NCI-H2029 (cell line): ENCODE measurements at regions not wholly inside any gene's neighbourhood (a gene's known extent, or its start where the extent isn't known, plus 50 kb on each side); places are given as distances from the start of the nearest gene placed in this dataset.
A peak's percentile ranks its signal among the peaks of the same experiment; 100 is the strongest.

Experiments used
- DNase-seq: peaks from one replicate; lab custom pipeline; 2025; lab: John Stamatoyannopoulos, UW

DNA sequence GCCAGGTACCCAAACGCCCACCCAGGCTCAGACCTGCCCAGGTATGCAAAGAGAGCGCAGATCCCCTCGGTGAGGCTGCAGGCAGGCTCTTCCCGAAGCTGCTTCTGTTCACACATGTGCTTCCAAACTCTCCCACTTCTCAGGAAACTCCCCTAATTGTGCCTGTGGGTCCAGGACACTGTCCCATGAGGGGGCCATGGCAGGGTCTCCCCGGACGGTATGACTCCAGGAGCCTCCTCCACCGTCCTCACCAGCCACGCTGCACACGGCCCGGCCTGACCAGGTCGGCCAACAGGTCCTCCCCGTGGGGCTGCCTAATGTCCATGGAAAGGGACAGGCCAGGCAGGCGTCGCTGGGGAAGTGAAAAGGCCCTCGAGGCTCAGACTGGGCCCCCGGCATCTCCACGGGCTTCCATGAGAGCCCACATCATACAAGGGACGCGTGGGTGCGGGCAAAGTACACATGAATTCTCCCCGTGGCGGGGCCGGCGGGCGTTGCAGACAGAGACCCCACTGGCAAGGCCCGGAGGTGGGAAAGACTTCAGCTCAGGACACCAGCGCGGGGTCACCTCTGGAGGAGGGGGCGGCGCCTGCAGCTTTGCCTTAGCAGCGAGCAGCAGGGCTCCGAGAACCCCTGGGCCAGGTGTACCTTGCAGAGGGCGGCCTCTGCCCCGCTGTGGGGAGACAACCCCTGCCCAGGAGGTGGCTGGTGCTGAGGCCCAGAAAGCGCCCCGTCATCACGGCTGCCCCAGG is 526.1 kb downstream of the BRD1 start:
- DNase-seq: no peak

GRCh38 chr22:49300951-49301397 is 526.7 kb downstream of the BRD1 start:
- no peak for DNase-seq

- DNase-seq: no peak
These were observed 527.4 kb downstream of the BRD1 start for GRCh38 chr22:49300241-49300640.

GRCh38 chr22:49299821-49300231 is 527.8 kb downstream of the BRD1 start:
- no peak for DNase-seq

DNA sequence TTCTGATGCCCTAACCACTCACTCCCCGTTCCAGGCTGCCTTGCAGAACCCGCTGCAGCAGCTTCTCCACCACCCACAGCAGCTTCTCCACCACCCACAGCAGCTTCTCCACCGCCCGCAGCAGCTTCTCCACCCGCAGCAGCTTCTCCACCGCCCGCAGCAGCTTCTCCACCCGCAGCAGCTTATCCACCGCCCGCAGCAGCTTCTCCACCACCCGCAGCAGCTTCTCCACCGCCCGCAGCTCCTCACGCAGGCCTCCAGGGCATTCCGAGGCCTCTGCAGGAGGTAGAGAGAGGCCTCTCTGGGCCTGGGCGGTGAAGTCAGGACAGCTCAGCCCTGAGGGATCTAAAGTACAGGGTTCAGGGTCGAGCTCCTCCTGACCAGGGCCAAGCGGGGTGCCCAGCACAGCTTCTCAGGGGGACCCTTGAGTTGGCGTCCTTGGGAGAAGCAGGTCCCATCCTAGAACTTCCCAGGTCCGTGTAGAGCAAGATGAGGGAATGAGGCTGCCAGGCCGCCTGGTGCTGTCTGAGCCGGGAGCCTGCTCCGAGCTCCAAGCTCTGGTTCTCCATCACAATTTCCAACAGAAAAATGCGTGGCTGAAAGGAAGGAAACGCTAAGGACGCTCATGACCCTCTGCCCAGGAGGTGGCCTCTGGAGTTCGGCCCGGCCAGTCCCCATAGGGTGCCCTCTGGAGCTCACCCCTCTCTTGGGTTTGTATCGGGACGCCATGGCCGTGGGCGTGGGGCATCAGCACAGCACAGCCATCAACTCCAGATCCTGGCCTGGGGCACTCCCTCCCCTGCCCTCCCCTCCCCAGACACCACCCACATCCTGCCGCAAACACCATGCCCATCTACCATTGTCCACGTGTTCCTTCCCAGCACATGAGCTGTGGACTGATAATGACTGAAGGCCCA is 528.6 kb downstream of the BRD1 start:
- DNase-seq: no peak

- DNase-seq: no peak
These were observed 529.6 kb downstream of the BRD1 start for GRCh38 chr22:49297871-49298721.

- no peak for DNase-seq
These were observed 530.3 kb downstream of the BRD1 start for GRCh38 chr22:49297286-49297870.

DNA sequence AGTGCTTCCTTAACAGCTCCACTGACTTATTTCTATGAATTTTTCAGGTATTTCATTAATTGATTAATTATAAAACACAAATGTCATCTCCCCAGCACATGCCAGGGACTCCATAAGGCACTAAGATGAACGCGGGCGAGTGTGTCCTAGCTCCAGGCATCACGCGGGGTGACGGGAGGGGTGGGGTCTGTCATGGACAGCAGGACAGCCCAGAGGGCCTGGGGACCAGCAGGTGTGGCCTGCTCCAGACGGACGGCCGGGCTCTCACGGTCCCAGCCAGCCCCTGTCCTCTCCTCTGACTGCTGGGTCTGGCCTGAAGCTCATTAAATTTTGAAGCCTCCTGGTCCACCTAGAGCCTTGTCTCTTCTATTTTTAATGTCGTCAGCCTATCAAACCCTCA is 531.1 kb downstream of the BRD1 start:
- DNase-seq: no peak

DNA sequence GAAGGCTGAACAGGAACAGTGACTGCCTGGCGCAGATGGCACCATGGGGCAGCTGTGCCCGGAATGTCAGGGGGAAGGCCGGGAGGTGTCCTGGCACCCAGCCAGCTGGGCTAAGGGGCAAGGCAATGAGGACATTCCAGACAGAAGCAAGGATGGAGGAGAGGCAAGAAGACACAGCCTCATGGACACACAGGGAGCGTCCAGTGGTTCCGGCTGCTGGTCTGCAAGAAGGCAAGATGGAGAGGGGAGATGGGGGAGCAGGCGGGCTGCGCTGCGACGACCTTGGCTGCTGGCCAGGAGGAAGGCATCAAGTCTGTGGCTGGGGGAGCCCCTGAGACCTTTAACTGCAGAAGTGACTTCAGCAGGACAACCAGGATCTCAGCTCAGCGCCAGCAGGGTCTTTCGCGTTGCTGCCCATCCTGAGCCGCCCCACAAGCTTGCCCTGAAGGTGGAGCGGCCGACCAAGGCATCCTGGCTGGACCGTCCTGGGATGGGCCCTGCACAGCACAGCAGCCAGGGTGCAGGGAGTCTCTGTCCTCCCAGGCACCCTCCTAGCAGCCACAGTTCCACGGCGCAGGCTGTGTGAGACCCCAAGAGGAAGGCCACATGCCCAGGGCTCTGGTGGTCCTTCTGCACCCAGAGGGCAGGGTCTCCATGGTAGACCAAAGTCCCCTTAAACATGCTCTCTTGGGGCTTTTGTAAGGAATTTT is 531.7 kb downstream of the BRD1 start:
- DNase-seq: peak; percentile 32

- peak; percentile 78 for DNase-seq
These were observed 532.3 kb downstream of the BRD1 start for GRCh38 chr22:49295465-49295743.

GRCh38 chr22:49294656-49295464 is 532.8 kb downstream of the BRD1 start:
- DNase-seq: no peak

- DNase-seq: no peak
These were observed 534.8 kb downstream of the BRD1 start for GRCh38 chr22:49292909-49293308.

- no peak for DNase-seq
These were observed 535.9 kb downstream of the BRD1 start for GRCh38 chr22:49291781-49292180.

GRCh38 chr22:49291169-49291568 is 536.5 kb downstream of the BRD1 start:
- DNase-seq: no peak

DNA sequence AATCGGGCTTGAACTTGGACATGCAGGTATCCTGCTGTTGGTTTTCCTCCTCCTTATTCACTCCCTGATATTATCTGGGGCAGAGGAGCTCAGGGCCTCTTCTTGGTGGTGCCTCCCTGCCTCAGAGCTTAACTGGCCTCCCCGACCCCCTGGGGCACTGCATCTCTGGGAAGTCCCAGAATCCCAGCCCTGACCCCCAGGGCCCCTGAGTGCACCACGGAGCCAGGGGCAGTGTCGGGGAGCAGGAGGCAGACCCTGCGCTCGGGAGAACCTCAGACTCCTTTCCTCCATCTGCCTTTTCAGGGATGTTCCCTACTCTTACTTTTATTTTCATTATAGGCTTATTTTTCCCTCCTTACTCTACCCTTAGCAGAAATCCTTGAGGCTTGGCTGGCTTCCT is 537.0 kb downstream of the BRD1 start:
- no peak for DNase-seq

- DNase-seq: no peak
These were observed 537.6 kb downstream of the BRD1 start for GRCh38 chr22:49289822-49290679.

DNA sequence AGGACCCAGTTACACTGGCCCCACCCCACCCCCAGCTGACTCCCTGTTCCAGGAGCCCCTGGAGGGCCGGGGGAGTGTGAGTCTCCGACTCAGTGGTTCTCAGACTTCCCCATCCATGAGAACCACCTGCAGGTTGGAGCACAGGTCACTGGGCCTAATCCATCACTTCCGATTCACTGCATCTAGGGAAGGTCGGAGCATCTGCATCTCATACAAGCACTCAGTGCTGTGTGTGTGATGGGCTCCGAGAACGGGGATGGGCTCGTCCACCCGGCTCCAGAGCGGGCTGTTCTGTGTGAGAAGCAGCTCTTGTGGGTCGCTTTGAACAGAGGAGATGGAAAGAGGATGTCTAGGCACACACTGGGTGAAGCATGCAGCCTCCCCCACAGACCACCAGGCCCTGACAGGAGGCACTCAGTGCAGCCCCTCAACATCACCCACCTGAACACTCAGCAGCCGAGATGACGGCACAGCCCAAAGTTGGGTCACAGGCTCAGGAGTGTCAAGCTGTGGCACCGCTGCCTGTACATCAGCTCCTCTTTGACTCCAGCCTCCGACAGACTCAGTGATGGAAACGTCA is 541.4 kb downstream of the BRD1 start:
- DNase-seq: no peak

GRCh38 chr22:49284931-49285330 is 542.7 kb downstream of the BRD1 start:
- DNase-seq: no peak
